SK-N-MC (cell line): ENCODE measurements at regions not wholly inside any gene's neighbourhood (a gene's known extent, or its start where the extent isn't known, plus 50 kb on each side); places are given as distances from the start of the nearest gene placed in this dataset.

ENCODE experiments used
- EZH2 ChIP-seq: fragments of 200-600 bp; sonication (generic); IDR thresholded peaks from one replicate; pipeline ENCODE4 v1.6.1; 2017; ENCODE audit warnings: antibody characterized with exemption
- FOXP2 ChIP-seq: optimal IDR thresholded peaks from 2 replicates; pipeline ENCODE3; 2011; ENCODE audit warnings: mild to moderate bottlenecking, moderate library complexity; ENCODE audit not compliant: insufficient read depth; ENCODE audit errors: extremely low read length, control extremely low read depth
- POLR2AphosphoS5 ChIP-seq: IDR thresholded peaks from 2 replicates; pipeline ENCODE4 v1.6.1; 2012; ENCODE audit warnings: mild to moderate bottlenecking, low read depth, low read length, borderline replicate concordance

GRCh38 chr1:99086057-99086456, 81.4 kb upstream of the PLPPR5 start:
- no peak for TF ChIP-seq EZH2
- TF ChIP-seq POLR2AphosphoS5: no peak
- no peak for TF ChIP-seq FOXP2
